ENCODE measurements at regions not wholly inside any gene's neighbourhood (a gene's known extent, or its start where the extent isn't known, plus 50 kb on each side); places are given as distances from the start of the nearest gene placed in this dataset.

DNA sequence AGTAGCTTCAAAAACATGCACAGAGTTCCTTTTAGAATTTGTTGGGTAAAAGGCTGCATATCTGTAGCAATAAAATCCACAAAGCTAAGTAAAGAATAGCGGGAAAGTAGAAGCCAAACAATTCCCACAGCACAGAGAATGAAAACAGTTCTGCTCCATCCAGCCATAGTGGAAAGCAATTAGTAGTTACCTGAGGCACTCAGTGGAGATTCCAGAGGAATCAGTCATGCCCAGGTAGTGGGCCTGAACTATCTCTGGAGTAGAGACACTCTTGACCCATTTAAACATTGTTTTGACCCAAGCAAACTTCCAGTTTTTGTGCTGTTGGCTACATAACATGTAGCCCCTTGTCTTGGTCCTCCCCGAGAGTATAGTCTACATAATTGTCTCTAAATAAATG lies 559.5 kb upstream of the PTCHD4 start:
- ChIA-PET CTCF (ENCODE audit: low intra/inter-chr PET ratio, low total read pairs) (no interaction called here), POLR2A (no interaction called here)
- in situ Hi-C loops (cut with HindIII; ENCODE audit: extremely low pct_ligation_motif_present, low pct_unique_long_range_greater_than_20kb), result no loop called here
- ATAC-seq (no peak), FAIRE-seq (no peak), DNase-seq (ENCODE audit: low spot score) (no peak)
- intact Hi-C loops (cut with micrococcal nuclease; ENCODE audit: unreplicated experiment), result no loop called here
- Histone ChIP-seq H4K20me1 (ENCODE audit: insufficient read depth, low read length) (no peaks in the 10 kb centered on the region), H3K79me2 (ENCODE audit: insufficient read depth, low read length) (no peaks in the 10 kb centered on the region), H3K4me1 (ENCODE audit: insufficient read depth, low read length) (no peaks in the 10 kb centered on the region), H3K27ac (ENCODE audit: extremely low read length, insufficient read depth, low read length) (no peak overlapping the region), H3K4me3 (replicated peaks in 1 of 3; ENCODE audit: insufficient read depth in 1 of 3, low read depth in 2 of 3, low read length in 3 of 3) (no peak overlapping the region), H3K9me3 (ENCODE audit: low read length) (no peaks in the 10 kb centered on the region), H3K27me3 (ENCODE audit: control insufficient read depth in 1 of 2, insufficient read depth in 2 of 2, low read length in 2 of 2) (no peaks in the 10 kb centered on the region), H2AFZ (ENCODE audit: low read length) (no peak overlapping the region), H3K9ac (ENCODE audit: insufficient read depth, low read depth, low read length) (no peak overlapping the region), H3K4me2 (ENCODE audit: low read depth, low read length) (no peak overlapping the region), H3K36me3 (replicated peaks in 1 of 2; ENCODE audit: control insufficient read depth in 1 of 2, insufficient read depth in 2 of 2, low read length in 2 of 2) (no peaks in the 10 kb centered on the region)
- 0% methylated on average over 2 of the region's 2 CpGs for WGBS (ENCODE audit: low lambda C conversion rate)
- BruUV-seq (replicated peaks), result no TSS peak
- TF ChIP-seq ZNF569 (CRISPR knock-in tag; IDR thresholded peaks at IDR 0.05; ENCODE audit: borderline replicate concordance) (no peak), CCAR2 (optimal IDR thresholded peaks at IDR 0.05; ENCODE audit: low read depth, low read length) (no peak), NFRKB (IDR thresholded peaks at IDR 0.05) (no peak), ZFP36 (IDR thresholded peaks at IDR 0.05; ENCODE audit: borderline replicate concordance, low read depth, low read length, partially characterized antibody) (no peak), GATA4 (IDR thresholded peaks at IDR 0.05; ENCODE audit: borderline replicate concordance, low read depth) (no peak), MEIS1 (CRISPR knock-in tag; IDR thresholded peaks at IDR 0.05; ENCODE audit: borderline replicate concordance) (no peak), MEF2D (CRISPR knock-in tag; IDR thresholded peaks at IDR 0.05) (no peak), ZNF451 (CRISPR knock-in tag; IDR thresholded peaks at IDR 0.05) (no peak), ZNF317 (CRISPR knock-in tag; IDR thresholded peaks at IDR 0.05) (no peak), ZNF12 (CRISPR knock-in tag; IDR thresholded peaks at IDR 0.05) (no peak), SIN3B (IDR thresholded peaks at IDR 0.05; ENCODE audit: low read length) (no peak)
- TF ChIP-seq, protein P1, sequence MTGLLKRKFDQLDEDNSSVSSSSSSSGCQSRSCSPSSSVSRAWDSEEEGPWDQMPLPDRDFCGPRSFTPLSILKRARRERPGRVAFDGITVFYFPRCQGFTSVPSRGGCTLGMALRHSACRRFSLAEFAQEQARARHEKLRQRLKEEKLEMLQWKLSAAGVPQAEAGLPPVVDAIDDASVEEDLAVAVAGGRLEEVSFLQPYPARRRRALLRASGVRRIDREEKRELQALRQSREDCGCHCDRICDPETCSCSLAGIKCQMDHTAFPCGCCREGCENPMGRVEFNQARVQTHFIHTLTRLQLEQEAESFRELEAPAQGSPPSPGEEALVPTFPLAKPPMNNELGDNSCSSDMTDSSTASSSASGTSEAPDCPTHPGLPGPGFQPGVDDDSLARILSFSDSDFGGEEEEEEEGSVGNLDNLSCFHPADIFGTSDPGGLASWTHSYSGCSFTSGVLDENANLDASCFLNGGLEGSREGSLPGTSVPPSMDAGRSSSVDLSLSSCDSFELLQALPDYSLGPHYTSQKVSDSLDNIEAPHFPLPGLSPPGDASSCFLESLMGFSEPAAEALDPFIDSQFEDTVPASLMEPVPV (CRISPR knock-in tag; IDR thresholded peaks at IDR 0.05), result no peak
- TF ChIP-seq, protein P2, sequence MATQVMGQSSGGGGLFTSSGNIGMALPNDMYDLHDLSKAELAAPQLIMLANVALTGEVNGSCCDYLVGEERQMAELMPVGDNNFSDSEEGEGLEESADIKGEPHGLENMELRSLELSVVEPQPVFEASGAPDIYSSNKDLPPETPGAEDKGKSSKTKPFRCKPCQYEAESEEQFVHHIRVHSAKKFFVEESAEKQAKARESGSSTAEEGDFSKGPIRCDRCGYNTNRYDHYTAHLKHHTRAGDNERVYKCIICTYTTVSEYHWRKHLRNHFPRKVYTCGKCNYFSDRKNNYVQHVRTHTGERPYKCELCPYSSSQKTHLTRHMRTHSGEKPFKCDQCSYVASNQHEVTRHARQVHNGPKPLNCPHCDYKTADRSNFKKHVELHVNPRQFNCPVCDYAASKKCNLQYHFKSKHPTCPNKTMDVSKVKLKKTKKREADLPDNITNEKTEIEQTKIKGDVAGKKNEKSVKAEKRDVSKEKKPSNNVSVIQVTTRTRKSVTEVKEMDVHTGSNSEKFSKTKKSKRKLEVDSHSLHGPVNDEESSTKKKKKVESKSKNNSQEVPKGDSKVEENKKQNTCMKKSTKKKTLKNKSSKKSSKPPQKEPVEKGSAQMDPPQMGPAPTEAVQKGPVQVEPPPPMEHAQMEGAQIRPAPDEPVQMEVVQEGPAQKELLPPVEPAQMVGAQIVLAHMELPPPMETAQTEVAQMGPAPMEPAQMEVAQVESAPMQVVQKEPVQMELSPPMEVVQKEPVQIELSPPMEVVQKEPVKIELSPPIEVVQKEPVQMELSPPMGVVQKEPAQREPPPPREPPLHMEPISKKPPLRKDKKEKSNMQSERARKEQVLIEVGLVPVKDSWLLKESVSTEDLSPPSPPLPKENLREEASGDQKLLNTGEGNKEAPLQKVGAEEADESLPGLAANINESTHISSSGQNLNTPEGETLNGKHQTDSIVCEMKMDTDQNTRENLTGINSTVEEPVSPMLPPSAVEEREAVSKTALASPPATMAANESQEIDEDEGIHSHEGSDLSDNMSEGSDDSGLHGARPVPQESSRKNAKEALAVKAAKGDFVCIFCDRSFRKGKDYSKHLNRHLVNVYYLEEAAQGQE (IDR thresholded peaks at IDR 0.05; ENCODE audit: borderline replicate concordance in 1 of 2, low read depth in 1 of 2, low read length in 2 of 2), result no peak
- TF ChIP-seq, protein P3, sequence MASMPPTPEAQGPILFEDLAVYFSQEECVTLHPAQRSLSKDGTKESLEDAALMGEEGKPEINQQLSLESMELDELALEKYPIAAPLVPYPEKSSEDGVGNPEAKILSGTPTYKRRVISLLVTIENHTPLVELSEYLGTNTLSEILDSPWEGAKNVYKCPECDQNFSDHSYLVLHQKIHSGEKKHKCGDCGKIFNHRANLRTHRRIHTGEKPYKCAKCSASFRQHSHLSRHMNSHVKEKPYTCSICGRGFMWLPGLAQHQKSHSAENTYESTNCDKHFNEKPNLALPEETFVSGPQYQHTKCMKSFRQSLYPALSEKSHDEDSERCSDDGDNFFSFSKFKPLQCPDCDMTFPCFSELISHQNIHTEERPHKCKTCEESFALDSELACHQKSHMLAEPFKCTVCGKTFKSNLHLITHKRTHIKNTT (CRISPR knock-in tag; IDR thresholded peaks at IDR 0.05), result no peak
- TF ChIP-seq, protein P4, sequence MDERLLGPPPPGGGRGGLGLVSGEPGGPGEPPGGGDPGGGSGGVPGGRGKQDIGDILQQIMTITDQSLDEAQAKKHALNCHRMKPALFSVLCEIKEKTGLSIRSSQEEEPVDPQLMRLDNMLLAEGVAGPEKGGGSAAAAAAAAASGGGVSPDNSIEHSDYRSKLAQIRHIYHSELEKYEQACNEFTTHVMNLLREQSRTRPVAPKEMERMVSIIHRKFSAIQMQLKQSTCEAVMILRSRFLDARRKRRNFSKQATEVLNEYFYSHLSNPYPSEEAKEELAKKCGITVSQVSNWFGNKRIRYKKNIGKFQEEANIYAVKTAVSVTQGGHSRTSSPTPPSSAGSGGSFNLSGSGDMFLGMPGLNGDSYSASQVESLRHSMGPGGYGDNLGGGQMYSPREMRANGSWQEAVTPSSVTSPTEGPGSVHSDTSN (CRISPR knock-in tag; IDR thresholded peaks at IDR 0.05), result no peak
- TF ChIP-seq, protein P5, sequence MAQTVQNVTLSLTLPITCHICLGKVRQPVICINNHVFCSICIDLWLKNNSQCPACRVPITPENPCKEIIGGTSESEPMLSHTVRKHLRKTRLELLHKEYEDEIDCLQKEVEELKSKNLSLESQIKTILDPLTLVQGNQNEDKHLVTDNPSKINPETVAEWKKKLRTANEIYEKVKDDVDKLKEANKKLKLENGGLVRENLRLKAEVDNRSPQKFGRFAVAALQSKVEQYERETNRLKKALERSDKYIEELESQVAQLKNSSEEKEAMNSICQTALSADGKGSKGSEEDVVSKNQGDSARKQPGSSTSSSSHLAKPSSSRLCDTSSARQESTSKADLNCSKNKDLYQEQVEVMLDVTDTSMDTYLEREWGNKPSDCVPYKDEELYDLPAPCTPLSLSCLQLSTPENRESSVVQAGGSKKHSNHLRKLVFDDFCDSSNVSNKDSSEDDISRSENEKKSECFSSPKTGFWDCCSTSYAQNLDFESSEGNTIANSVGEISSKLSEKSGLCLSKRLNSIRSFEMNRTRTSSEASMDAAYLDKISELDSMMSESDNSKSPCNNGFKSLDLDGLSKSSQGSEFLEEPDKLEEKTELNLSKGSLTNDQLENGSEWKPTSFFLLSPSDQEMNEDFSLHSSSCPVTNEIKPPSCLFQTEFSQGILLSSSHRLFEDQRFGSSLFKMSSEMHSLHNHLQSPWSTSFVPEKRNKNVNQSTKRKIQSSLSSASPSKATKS (CRISPR knock-in tag; IDR thresholded peaks at IDR 0.05), result no peak
